GM18499 (cell line): ENCODE measurements at regions not wholly inside any gene's neighbourhood (a gene's known extent, or its start where the extent isn't known, plus 50 kb on each side); places are given as distances from the start of the nearest gene placed in this dataset.
"Not testable (repeated sequence)": the region's sequence is repeated elsewhere in the genome, so short reads cannot be mapped to it uniquely, and the experiment has no call there.

ENCODE experiments used
- ATAC-seq: cut with Tn5 transposase; IDR thresholded peaks from one replicate; pipeline ENCODE4 v1.9.1; 2021; ENCODE audit warnings: moderate number of reproducible peaks; ENCODE audit not compliant: insufficient read depth, unreplicated experiment

GRCh38 chr18:21928925-21929324, 188.3 kb downstream of the MIB1 start:
- ATAC-seq = no peak

GRCh38 chr18:21930177-21930576, 189.6 kb downstream of the MIB1 start:
- ATAC-seq = no peak

- ATAC-seq = no peak
Observed at GRCh38 chr18:21933931-21934765, 193.6 kb downstream of the MIB1 start.

- ATAC-seq = no peak
Observed at GRCh38 chr18:21934766-21935015, 194.1 kb downstream of the MIB1 start.

- ATAC-seq = no peak
Observed at GRCh38 chr18:21943456-21943855, 202.9 kb downstream of the MIB1 start.

GRCh38 chr18:21949326-21950015, 208.9 kb downstream of the MIB1 start:
- no peak for ATAC-seq

GRCh38 chr18:21955757-21956652, 213.4 kb upstream of the GATA6 start:
- peak; percentile 90 for ATAC-seq

- no peak for ATAC-seq
Observed at GRCh38 chr18:21958263-21958662, 211.1 kb upstream of the GATA6 start.

- no peak for ATAC-seq
Observed at GRCh38 chr18:21958707-21959450, 210.5 kb upstream of the GATA6 start.

- ATAC-seq = no peak
Observed at GRCh38 chr18:21960189-21960588, 209.2 kb upstream of the GATA6 start.

GRCh38 chr18:21963336-21963735, 206.1 kb upstream of the GATA6 start:
- ATAC-seq = no peak

GRCh38 chr18:21968338-21968737, 201.1 kb upstream of the GATA6 start:
- ATAC-seq = no peak

GRCh38 chr18:21972281-21972680, 197.1 kb upstream of the GATA6 start:
- no peak for ATAC-seq

- ATAC-seq = not testable (repeated sequence)
Observed at GRCh38 chr18:21975954-21976353, 193.4 kb upstream of the GATA6 start.

GRCh38 chr18:21978546-21979170, 190.7 kb upstream of the GATA6 start:
- no peak for ATAC-seq

GRCh38 chr18:21979171-21979560, 190.2 kb upstream of the GATA6 start:
- no peak for ATAC-seq

GRCh38 chr18:21979759-21980158, 189.6 kb upstream of the GATA6 start:
- no peak for ATAC-seq

GRCh38 chr18:21980744-21981143, 188.6 kb upstream of the GATA6 start:
- no peak for ATAC-seq

GRCh38 chr18:21981489-21981888, 187.9 kb upstream of the GATA6 start:
- not testable (repeated sequence) for ATAC-seq

- no peak for ATAC-seq
Observed at GRCh38 chr18:21991081-21991534, 178.3 kb upstream of the GATA6 start.
